HepG2 (cell line): ENCODE measurements at regions not wholly inside any gene's neighbourhood (a gene's known extent, or its start where the extent isn't known, plus 50 kb on each side); places are given as distances from the start of the nearest gene placed in this dataset.

ENCODE experiments used
- ATAC-seq: fragments of 200-7000 bp; cut with Tn5 transposase; 3 replicates; pipeline ENCODE4 v1.9.1; 2020; ENCODE audit warnings: mild to moderate bottlenecking, moderate library complexity
- BruUV-seq: library from RNA; stranded (reverse); fragments of 400-500 nt; replicated peaks from 2 replicates; lab custom pipeline; 2021; lab: Mats Ljungman, UMichigan
- CTCF ChIA-PET: fragments of 300-600 bp; formaldehyde crosslinking; extraction: SDS; loops from one replicate; lab custom pipeline; 2021; ENCODE audit warnings: low total read pairs, inconsistent platforms, low intra/inter-chr PET ratio; lab: Yijun Ruan, JAX
- POLR2A ChIA-PET: fragments of 350-600 bp; sonication (Branson Sonifier 250); formaldehyde crosslinking; loops from one replicate; lab custom pipeline; 2020; ENCODE audit warnings: antibody characterized with exemption, inconsistent platforms; lab: Yijun Ruan, JAX
- DNase-seq: peaks from one replicate; pipeline ENCODE4 v3.0.0-alpha.2; 2015; ENCODE audit warnings: low spot score
- FAIRE-seq: peaks from 3 replicates; lab custom pipeline; 2011; peaks lifted over from hg19 to GRCh38; lab: Jason Lieb, UNC
- H2AFZ ChIP-seq: one replicate; pipeline ENCODE4 v1.6.1; 2011; ENCODE audit warnings: low read length, inconsistent platforms
- H3K27ac ChIP-seq: fragments of 300-600 bp; 3 replicates; pipeline ENCODE4 v1.8.0; 2011; ENCODE audit warnings: mixed run types, mild to moderate bottlenecking, mixed read lengths, low read length, inconsistent platforms; ENCODE audit not compliant: insufficient read depth; ENCODE audit errors: extremely low read length
- H3K27me3 ChIP-seq, 2 experiments: fragments of 200-600 bp in 1 of 2; 2 replicates in 1 of 2; 3 replicates in 1 of 2; pipeline versions ENCODE4 v1.6.0 to v1.8.0; 2011; ENCODE audit warnings: low read length in 2 of 2, mild to moderate bottlenecking in 2 of 2, moderate library complexity in 2 of 2, inconsistent platforms in 1 of 2; ENCODE audit not compliant: insufficient read depth in 2 of 2, control insufficient read depth in 1 of 2
- H3K36me3 ChIP-seq, 2 experiments: fragments of 200-600 bp in 1 of 2; replicated peaks in 1 of 2; 2 replicates in 1 of 2; 3 replicates in 1 of 2; pipeline versions ENCODE4 v1.5.1 to v1.8.0; 2011; ENCODE audit warnings: low read length in 2 of 2, inconsistent platforms in 1 of 2; ENCODE audit not compliant: insufficient read depth in 2 of 2, control insufficient read depth in 1 of 2
- H3K4me1 ChIP-seq: 2 replicates; pipeline ENCODE4 v1.5.1; 2012; ENCODE audit warnings: low read length, inconsistent platforms; ENCODE audit not compliant: insufficient read depth
- H3K4me2 ChIP-seq: 2 replicates; pipeline ENCODE4 v1.6.0; 2011; ENCODE audit warnings: low read depth, low read length, inconsistent platforms
- H3K4me3 ChIP-seq, 3 experiments: fragments of 200-600 bp in 1 of 3; sonication (generic), shearing (Covaris generic) in 1 of 3; replicated peaks in 1 of 3; 2 replicates each; pipeline ENCODE4 v1.5.1; 2011 to 2016; ENCODE audit warnings: low read length in 3 of 3, inconsistent platforms in 2 of 3, low read depth in 2 of 3, mild to moderate bottlenecking in 2 of 3, control low read depth in 1 of 3, mixed read lengths in 1 of 3; ENCODE audit not compliant: insufficient read depth in 1 of 3
- H3K79me2 ChIP-seq: one replicate; pipeline ENCODE4 v1.6.1; 2011; ENCODE audit warnings: low read length, inconsistent platforms; ENCODE audit not compliant: insufficient read depth
- H3K9ac ChIP-seq: 2 replicates; pipeline ENCODE4 v1.6.0; 2011; ENCODE audit warnings: mild to moderate bottlenecking, low read depth, low read length, inconsistent platforms; ENCODE audit not compliant: insufficient read depth
- H3K9me3 ChIP-seq: 2 replicates; pipeline ENCODE4 v1.5.1; 2012; ENCODE audit warnings: mild to moderate bottlenecking, low read length
- H4K20me1 ChIP-seq: 2 replicates; pipeline ENCODE4 v1.6.0; 2011; ENCODE audit warnings: inconsistent platforms, mild to moderate bottlenecking, low read length, moderate library complexity; ENCODE audit not compliant: insufficient read depth
- CREB1 ChIP-seq, 2 experiments: fragments of 450-650 bp in 1 of 2; IDR thresholded peaks; 2 replicates each; pipeline ENCODE4 v1.6.1; 2016 to 2017; ENCODE audit warnings: control low read depth in 1 of 2, mild to moderate bottlenecking in 1 of 2, missing compliant biosample characterization in 1 of 2, missing genetic modification characterization in 1 of 2
- E2F2 ChIP-seq: sonication (generic); formaldehyde crosslinking; IDR thresholded peaks from 2 replicates; pipeline ENCODE4 v1.4.0; 2020; ENCODE audit warnings: missing genetic modification reagents, borderline replicate concordance
- HINFP ChIP-seq: sonication (generic); formaldehyde crosslinking; IDR thresholded peaks from 2 replicates; pipeline ENCODE4 v1.4.0; 2020; ENCODE audit warnings: low read depth, mild to moderate bottlenecking, missing genetic modification reagents
- MNT ChIP-seq: fragments of 450-650 bp; IDR thresholded peaks from 2 replicates; pipeline ENCODE4 v1.6.1; 2016
- SNAPC5 ChIP-seq: sonication (generic); formaldehyde crosslinking; IDR thresholded peaks from 2 replicates; pipeline ENCODE4 v1.8.1; 2023; ENCODE audit warnings: mild to moderate bottlenecking, missing genetic modification reagents, borderline replicate concordance
- SOX13 ChIP-seq, 3 experiments: fragments of 450-650 bp in 1 of 3; sonication (generic) in 1 of 3; formaldehyde crosslinking in 1 of 3; IDR thresholded peaks in 2 of 3; conservative IDR thresholded peaks in 1 of 3; 2 replicates each; pipeline versions ENCODE4 v1.5.0 to v1.6.1; 2016 to 2020; ENCODE audit warnings: antibody characterized with exemption in 1 of 3, mild to moderate bottlenecking in 1 of 3, missing compliant biosample characterization in 1 of 3, missing genetic modification reagents in 1 of 3, moderate library complexity in 1 of 3
- YEATS4 ChIP-seq: sonication (generic); formaldehyde crosslinking; IDR thresholded peaks from 2 replicates; pipeline ENCODE4 v1.4.0; 2020; ENCODE audit warnings: missing genetic modification reagents, borderline replicate concordance
- ZBED4 ChIP-seq: sonication (generic); formaldehyde crosslinking; IDR thresholded peaks from 2 replicates; pipeline ENCODE4 v1.4.0; 2020; ENCODE audit warnings: missing genetic modification reagents, borderline replicate concordance
- ZNF512 ChIP-seq: sonication (generic); formaldehyde crosslinking; IDR thresholded peaks from 2 replicates; pipeline ENCODE4 v1.4.0; 2020; ENCODE audit warnings: mild to moderate bottlenecking, missing genetic modification reagents
- ZNF800 ChIP-seq: sonication (generic); formaldehyde crosslinking; IDR thresholded peaks from 2 replicates; pipeline ENCODE4 v1.4.0; 2020; ENCODE audit warnings: missing genetic modification reagents
- WGBS: methylation state at CpG from one replicate; pipeline ENCODE4 v1.1.6; 2017; ENCODE audit warnings: low lambda C conversion rate; 5-methylcytosine and 5-hydroxymethylcytosine counted together
- in situ Hi-C: cut with HindIII; loops from 2 replicates; pipeline ENCODE4 v1.10.0; 2017; ENCODE audit warnings: low pct_unique_long_range_greater_than_20kb; ENCODE audit not compliant: extremely low pct_ligation_motif_present
- intact Hi-C: fragments of 100-400 bp; cut with micrococcal nuclease; formaldehyde crosslinking; loops from one replicate; pipeline ENCODE4 v1.10.0; 2022; ENCODE audit not compliant: unreplicated experiment

- intact Hi-C loops: no loop called here
- H3K9me3 ChIP-seq: peaks cover 89% of the 10 kb centered on the region
- no peak for FAIRE-seq
- in situ Hi-C loops: no loop called here
- no peaks in the 10 kb centered on the region for H4K20me1 ChIP-seq
- H3K79me2 ChIP-seq: no peaks in the 10 kb centered on the region
- ChIA-PET CTCF (no interaction called here), POLR2A (no interaction called here)
- 5% methylated on average over 4 of the region's 4 CpGs for WGBS
- no peaks in the 10 kb centered on the region for H3K27me3 ChIP-seq
- DNase-seq: no peak
- H3K4me3 ChIP-seq: no peak overlapping the region
- ATAC-seq: no peak
- H3K4me2 ChIP-seq: no peak overlapping the region
- H3K27ac ChIP-seq: no peak overlapping the region
- no peaks in the 10 kb centered on the region for H3K4me1 ChIP-seq
- no peak overlapping the region for H2AFZ ChIP-seq
- no TSS peak for BruUV-seq
- no peaks in the 10 kb centered on the region for H3K36me3 ChIP-seq
- H3K9ac ChIP-seq: no peak overlapping the region
- TF ChIP-seq ZNF800 (CRISPR knock-in tag): no peak
- TF ChIP-seq CREB1 (IDR thresholded peaks at IDR 0.05): peak; percentile 80
- no peak for TF ChIP-seq CREB1 (CRISPR knock-in tag; IDR thresholded peaks at IDR 0.05)
- TF ChIP-seq SOX13 (IDR thresholded peaks at IDR 0.05): no peak
- no peak for TF ChIP-seq SOX13 (CRISPR knock-in tag; conservative IDR thresholded peaks at IDR 0.05 in 1 of 2, IDR thresholded peaks at IDR 0.05 in 1 of 2)
- no peak for TF ChIP-seq YEATS4 (CRISPR knock-in tag)
- TF ChIP-seq ZBED4 (CRISPR knock-in tag): no peak
- TF ChIP-seq ZNF512 (CRISPR knock-in tag): no peak
- TF ChIP-seq SNAPC5: no peak
- TF ChIP-seq HINFP (CRISPR knock-in tag): no peak
- TF ChIP-seq MNT: peak; percentile 50; the same call in 1 of the 2 replicates
- TF ChIP-seq E2F2 (CRISPR knock-in tag): no peak
Measured at GRCh38 chr14:27371209-27371608, 773.4 kb upstream of the NOVA1 start.
